GM12874 (cell line): ENCODE measurements at regions not wholly inside any gene's neighbourhood (a gene's known extent, or its start where the extent isn't known, plus 50 kb on each side); places are given as distances from the start of the nearest gene placed in this dataset.

ENCODE experiments used
- CTCF ChIP-seq: IDR thresholded peaks from 2 replicates; pipeline ENCODE4 v1.5.1; 2011; ENCODE audit warnings: low read depth, mild to moderate bottlenecking, control low read depth, low read length, moderate library complexity; ENCODE audit not compliant: insufficient read depth

- no peak for TF ChIP-seq CTCF
Observed at GRCh38 chr1:229786974-229787610, 161.0 kb downstream of the URB2 start.

- no peak for TF ChIP-seq CTCF
Observed at GRCh38 chr1:229788004-229788403, 162.0 kb downstream of the URB2 start.

DNA sequence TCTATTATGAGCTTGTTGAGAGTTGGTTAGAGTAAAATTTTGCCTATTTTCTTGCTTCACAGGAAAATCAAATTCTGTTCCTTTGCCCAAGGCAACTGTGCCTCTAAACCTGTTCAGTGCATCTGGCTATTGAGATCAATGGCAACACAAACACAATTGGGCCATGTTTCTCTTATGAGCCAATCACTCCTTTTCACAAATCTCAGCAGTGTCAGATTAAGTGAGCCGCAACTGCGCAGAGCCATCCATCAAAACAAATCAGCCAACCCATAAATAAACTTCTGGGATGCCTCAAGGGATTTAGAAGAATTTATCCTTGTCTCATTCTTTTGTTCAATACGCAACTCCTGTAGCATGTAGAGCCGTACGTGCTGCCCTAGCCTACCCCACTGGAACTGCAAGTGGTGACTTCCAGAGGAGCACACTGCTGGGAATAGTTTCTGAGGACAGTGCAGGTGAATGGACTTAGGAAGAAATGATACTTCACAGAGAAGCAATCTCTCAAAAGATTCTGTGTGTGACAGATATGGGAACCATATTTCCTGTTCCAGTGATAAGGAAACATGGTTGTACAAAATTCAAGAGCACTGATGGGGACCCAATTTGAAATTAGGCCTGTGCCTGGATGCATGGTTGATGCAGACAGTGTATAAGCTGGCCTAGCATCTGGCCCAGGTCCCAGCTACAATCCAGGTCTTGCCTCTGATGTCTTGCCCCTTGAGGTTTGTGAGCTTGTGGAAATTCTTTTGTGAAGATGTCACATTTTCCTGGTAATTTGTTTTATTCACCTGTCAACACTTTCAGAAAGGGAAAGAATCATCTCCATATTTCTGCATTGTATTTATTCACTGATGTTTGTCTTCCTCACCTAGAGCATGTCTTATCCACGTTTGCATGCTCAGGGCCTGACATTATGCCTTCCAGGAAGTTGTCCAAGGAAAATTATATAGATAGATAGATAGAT is 166.2 kb downstream of the URB2 start:
- TF ChIP-seq CTCF: no peak

DNA sequence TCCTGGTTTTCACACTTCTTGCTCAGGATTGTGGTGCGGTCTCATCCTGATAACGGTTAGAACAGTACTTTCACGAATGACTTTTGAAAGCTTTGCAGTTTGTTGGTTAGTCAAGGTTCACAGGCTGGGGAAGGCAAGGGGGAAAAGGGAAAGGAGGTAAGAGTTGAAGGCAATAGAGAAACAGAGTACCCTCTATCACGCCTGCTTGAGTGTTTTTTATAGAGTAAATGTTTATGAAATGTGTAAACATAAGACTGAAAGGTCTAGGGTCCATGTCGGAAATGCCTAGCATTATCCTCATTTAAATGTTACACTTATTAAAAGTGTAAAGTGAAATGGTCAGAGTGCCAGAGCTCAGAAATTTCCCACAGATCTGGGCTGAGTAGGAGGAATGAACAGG is 167.4 kb downstream of the URB2 start:
- no peak for TF ChIP-seq CTCF

DNA sequence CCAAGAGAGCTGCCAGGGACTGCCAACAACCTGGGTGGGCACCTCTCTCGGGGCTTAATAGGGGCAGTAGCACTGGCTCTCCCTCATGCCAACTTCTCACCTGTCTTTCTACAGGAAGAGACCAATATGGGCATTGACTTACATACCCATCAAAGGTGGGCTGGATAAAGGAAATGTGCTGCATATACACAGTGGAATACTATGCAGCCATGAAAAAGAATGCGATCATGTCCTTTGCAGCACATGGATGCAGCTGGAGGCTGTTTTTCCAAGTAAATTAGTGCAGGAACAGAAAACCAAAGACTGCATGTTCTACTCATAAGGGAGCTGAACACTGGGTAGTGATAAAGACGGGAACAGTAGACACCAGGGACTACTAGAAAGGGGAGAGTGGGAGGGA is 172.5 kb downstream of the URB2 start:
- no peak for TF ChIP-seq CTCF

DNA sequence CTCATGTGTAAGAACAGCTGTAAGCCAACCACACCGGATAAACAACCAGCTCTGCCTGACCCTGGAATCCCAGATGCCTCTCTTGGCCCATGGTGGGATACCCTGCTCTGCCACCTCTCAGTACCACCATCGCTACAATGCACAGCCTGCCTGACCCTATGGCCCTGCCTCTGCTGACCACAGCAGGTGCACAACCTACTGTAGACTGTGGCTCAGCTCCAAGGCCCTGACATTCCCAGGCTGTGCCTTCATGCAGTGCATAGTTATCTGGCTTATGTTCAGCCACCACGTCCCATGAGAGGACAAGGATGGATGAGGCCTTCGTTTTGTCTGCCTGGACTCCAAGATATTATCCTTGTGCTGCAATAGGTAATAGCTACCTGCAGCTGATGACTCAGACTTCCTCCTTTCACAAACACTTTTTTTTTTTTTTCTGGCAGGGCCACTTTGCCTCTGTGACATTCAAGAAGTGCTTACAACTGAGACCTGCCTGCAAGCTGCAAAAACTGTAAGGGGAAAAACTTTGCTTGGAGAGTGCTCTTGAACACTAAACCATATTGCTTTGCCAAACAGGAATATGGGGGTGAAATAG is 177.7 kb downstream of the URB2 start:
- no peak for TF ChIP-seq CTCF

DNA sequence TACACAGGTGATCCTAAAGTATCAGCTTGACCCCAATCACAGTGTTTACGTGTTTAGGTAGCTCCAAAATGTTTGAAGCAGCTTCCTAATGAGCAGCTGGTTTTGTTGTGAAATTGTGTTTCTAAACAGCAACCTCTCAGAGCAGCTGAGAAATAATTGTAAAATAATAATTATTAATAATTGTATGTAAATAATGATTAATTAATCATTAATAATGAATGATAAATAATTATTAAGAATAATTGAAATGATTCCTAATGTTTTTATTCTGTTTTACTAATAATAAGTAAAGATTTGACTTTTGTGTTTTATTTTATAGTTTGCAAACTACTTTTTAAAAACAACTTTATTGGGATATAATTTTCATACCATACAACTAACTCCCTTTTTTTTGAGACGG is 182.2 kb downstream of the URB2 start:
- no peak for TF ChIP-seq CTCF
